ENCODE measurements at regions not wholly inside any gene's neighbourhood (a gene's known extent, or its start where the extent isn't known, plus 50 kb on each side); places are given as distances from the start of the nearest gene placed in this dataset.

DNA sequence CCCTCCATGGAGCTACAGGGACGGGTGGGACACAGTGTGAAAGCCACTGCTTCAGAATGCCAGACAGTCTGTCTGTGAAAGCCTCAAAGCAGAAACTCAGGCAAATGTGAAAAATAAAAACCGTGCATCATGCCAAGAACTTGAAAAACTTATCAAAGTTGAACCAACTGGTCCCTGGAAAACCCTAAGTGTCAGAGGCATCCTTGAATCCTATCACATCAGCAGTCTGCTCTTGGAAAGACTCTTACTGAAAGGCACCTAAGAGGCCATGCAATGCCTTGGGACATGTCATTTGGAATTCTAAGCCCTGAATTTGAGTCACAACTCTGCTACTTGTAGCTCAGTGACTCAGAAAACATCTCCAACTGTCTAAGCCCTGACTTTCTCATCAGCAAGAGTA is 62.4 kb upstream of the GRIN2B start:
- TF ChIP-seq, protein P1, sequence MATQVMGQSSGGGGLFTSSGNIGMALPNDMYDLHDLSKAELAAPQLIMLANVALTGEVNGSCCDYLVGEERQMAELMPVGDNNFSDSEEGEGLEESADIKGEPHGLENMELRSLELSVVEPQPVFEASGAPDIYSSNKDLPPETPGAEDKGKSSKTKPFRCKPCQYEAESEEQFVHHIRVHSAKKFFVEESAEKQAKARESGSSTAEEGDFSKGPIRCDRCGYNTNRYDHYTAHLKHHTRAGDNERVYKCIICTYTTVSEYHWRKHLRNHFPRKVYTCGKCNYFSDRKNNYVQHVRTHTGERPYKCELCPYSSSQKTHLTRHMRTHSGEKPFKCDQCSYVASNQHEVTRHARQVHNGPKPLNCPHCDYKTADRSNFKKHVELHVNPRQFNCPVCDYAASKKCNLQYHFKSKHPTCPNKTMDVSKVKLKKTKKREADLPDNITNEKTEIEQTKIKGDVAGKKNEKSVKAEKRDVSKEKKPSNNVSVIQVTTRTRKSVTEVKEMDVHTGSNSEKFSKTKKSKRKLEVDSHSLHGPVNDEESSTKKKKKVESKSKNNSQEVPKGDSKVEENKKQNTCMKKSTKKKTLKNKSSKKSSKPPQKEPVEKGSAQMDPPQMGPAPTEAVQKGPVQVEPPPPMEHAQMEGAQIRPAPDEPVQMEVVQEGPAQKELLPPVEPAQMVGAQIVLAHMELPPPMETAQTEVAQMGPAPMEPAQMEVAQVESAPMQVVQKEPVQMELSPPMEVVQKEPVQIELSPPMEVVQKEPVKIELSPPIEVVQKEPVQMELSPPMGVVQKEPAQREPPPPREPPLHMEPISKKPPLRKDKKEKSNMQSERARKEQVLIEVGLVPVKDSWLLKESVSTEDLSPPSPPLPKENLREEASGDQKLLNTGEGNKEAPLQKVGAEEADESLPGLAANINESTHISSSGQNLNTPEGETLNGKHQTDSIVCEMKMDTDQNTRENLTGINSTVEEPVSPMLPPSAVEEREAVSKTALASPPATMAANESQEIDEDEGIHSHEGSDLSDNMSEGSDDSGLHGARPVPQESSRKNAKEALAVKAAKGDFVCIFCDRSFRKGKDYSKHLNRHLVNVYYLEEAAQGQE (IDR thresholded peaks at IDR 0.05; ENCODE audit: low read depth) = no peak
- TF ChIP-seq CREB1 (IDR thresholded peaks at IDR 0.05; ENCODE audit: low read depth) (no peak), YY1 (IDR thresholded peaks at IDR 0.05; ENCODE audit: low read depth) (no peak), RAD21 (IDR thresholded peaks at IDR 0.05; ENCODE audit: low read depth) (no peak), EP300 (IDR thresholded peaks at IDR 0.05; ENCODE audit: borderline replicate concordance) (no peak), EGR1 (IDR thresholded peaks at IDR 0.05) (no peak), MAX (IDR thresholded peaks at IDR 0.05) (no peak), TCF12 (IDR thresholded peaks at IDR 0.05; ENCODE audit: low read depth) (no peak), CEBPB (IDR thresholded peaks at IDR 0.05) (no peak), NFIC (IDR thresholded peaks at IDR 0.05) (no peak), ZBTB7A (IDR thresholded peaks at IDR 0.05; ENCODE audit: low read depth) (no peak), TAF1 (IDR thresholded peaks at IDR 0.05; ENCODE audit: low read depth) (no peak), TEAD4 (IDR thresholded peaks at IDR 0.05) (no peak), FOXM1 (IDR thresholded peaks at IDR 0.05; ENCODE audit: borderline replicate concordance, low read depth) (no peak)
- TF ChIP-seq, protein P2, sequence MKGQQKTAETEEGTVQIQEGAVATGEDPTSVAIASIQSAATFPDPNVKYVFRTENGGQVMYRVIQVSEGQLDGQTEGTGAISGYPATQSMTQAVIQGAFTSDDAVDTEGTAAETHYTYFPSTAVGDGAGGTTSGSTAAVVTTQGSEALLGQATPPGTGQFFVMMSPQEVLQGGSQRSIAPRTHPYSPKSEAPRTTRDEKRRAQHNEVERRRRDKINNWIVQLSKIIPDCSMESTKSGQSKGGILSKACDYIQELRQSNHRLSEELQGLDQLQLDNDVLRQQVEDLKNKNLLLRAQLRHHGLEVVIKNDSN (IDR thresholded peaks at IDR 0.05) = no peak

- TF ChIP-seq FOXM1 (IDR thresholded peaks at IDR 0.05; ENCODE audit: borderline replicate concordance, low read depth) (no peak), TEAD4 (IDR thresholded peaks at IDR 0.05) (no peak)
Measured at GRCh38 chr12:14048941-14049545, 67.6 kb upstream of the GRIN2B start.

DNA sequence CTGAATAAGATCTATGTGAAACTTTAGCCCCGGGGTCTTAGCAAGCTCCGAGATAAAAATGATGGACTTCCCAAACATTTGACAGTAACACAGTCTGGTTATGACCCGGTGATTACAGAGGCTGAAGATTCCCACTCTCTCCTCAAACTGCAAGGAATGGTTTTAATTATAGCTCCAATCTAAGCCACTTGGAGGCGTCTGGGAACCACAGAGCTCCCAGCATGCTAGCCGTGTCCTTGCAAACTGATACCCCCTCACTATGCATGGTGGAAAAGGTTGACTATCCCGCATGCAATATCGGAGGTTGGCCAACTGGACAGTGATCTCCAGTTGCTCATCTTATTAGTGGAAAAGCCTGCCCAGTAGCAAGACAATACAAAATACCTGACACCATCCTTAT is 76.5 kb upstream of the GRIN2B start:
- TF ChIP-seq YY1 (IDR thresholded peaks at IDR 0.05; ENCODE audit: low read depth) (no peak), RAD21 (IDR thresholded peaks at IDR 0.05; ENCODE audit: low read depth) (peak; percentile 13; the same call in 1 of the 2 replicates), EGR1 (IDR thresholded peaks at IDR 0.05) (no peak), TEAD4 (IDR thresholded peaks at IDR 0.05) (no peak), EP300 (IDR thresholded peaks at IDR 0.05; ENCODE audit: borderline replicate concordance) (no peak), TCF12 (IDR thresholded peaks at IDR 0.05; ENCODE audit: low read depth) (no peak), ZBTB7A (IDR thresholded peaks at IDR 0.05; ENCODE audit: low read depth) (no peak), CREB1 (IDR thresholded peaks at IDR 0.05; ENCODE audit: low read depth) (no peak)

DNA sequence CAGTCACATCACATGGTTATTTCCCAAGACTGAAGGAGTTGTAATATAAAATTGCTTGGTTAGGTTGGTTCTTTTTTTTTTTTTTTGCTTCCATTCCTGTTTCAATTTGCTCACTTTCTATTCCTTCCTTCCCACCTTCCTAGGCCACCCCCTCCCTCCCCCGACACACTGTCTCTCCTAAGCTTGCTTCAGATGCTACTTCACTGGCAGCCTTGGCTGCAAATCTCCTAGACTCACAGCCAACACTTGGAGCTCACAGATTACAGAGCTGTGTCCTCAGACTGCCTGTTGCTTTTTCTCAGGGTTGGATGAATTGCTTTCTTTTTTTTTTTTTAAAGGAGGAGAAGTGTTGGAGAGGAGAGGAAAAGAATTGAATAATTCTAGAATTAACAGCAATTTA is 77.3 kb upstream of the GRIN2B start:
- TF ChIP-seq EGR1 (IDR thresholded peaks at IDR 0.05) (no peak), YY1 (IDR thresholded peaks at IDR 0.05; ENCODE audit: low read depth) (no peak), TCF12 (IDR thresholded peaks at IDR 0.05; ENCODE audit: low read depth) (no peak), MAX (IDR thresholded peaks at IDR 0.05) (no peak), FOXM1 (IDR thresholded peaks at IDR 0.05; ENCODE audit: borderline replicate concordance, low read depth) (no peak), TAF1 (IDR thresholded peaks at IDR 0.05; ENCODE audit: low read depth) (no peak), EP300 (IDR thresholded peaks at IDR 0.05; ENCODE audit: borderline replicate concordance) (no peak), TEAD4 (IDR thresholded peaks at IDR 0.05) (no peak), CEBPB (IDR thresholded peaks at IDR 0.05) (no peak)
- TF ChIP-seq, protein P2 (IDR thresholded peaks at IDR 0.05) = no peak

- TF ChIP-seq EGR1 (IDR thresholded peaks at IDR 0.05) (no peak), FOXM1 (IDR thresholded peaks at IDR 0.05; ENCODE audit: borderline replicate concordance, low read depth) (no peak), RAD21 (IDR thresholded peaks at IDR 0.05; ENCODE audit: low read depth) (no peak), YY1 (IDR thresholded peaks at IDR 0.05; ENCODE audit: low read depth) (no peak), NFIC (IDR thresholded peaks at IDR 0.05) (no peak), MAX (IDR thresholded peaks at IDR 0.05) (no peak), TCF12 (IDR thresholded peaks at IDR 0.05; ENCODE audit: low read depth) (no peak), CEBPB (IDR thresholded peaks at IDR 0.05) (no peak), CREB1 (IDR thresholded peaks at IDR 0.05; ENCODE audit: low read depth) (no peak), TAF1 (IDR thresholded peaks at IDR 0.05; ENCODE audit: low read depth) (no peak), ZBTB7A (IDR thresholded peaks at IDR 0.05; ENCODE audit: low read depth) (no peak), EP300 (IDR thresholded peaks at IDR 0.05; ENCODE audit: borderline replicate concordance) (no peak), TEAD4 (IDR thresholded peaks at IDR 0.05) (no peak)
- TF ChIP-seq, protein P2 (IDR thresholded peaks at IDR 0.05) = no peak
- TF ChIP-seq, protein P1 (IDR thresholded peaks at IDR 0.05; ENCODE audit: low read depth) = no peak
Measured at GRCh38 chr12:14059548-14059947, 78.1 kb upstream of the GRIN2B start.

All from Ishikawa (cell line).